ENCODE measurements at regions not wholly inside any gene's neighbourhood (a gene's known extent, or its start where the extent isn't known, plus 50 kb on each side); places are given as distances from the start of the nearest gene placed in this dataset.
A peak's percentile ranks its signal among the peaks of the same experiment; 100 is the strongest.
"Not testable (repeated sequence)": the region's sequence is repeated elsewhere in the genome, so short reads cannot be mapped to it uniquely, and the experiment has no call there.

GRCh38 chr2:71923887-71924533, 223.7 kb downstream of the CYP26B1 start:
- Histone ChIP-seq H3K36me3 (ENCODE audit: insufficient read depth, low read length) (no peaks in the 10 kb centered on the region), H3K9ac (ENCODE audit: insufficient read length) (no peak overlapping the region), H3K27ac (0 out of 2 replicates have a peak overlapping the region, but pooled peaks have one; percentile 1), H3K4me3 (no peak overlapping the region), H3K9me3 (ENCODE audit: low read depth, low read length) (no peaks in the 10 kb centered on the region; the same call in 1 of the 2 replicates)
- TF ChIP-seq POLR2AphosphoS5 (IDR thresholded peaks at IDR 0.05; ENCODE audit: borderline replicate concordance, low read depth, low read length) (no peak), FOXP2 (optimal IDR thresholded peaks at IDR 0.05; ENCODE audit: control extremely low read depth, extremely low read length, insufficient read depth) (no peak), EZH2 (IDR thresholded peaks at IDR 0.05) (no peak)
- DNase-seq (ENCODE audit: low read depth, low spot score), result no peak

GRCh38 chr2:71923143-71923525, 224.5 kb downstream of the CYP26B1 start:
- Histone ChIP-seq H3K9ac (ENCODE audit: insufficient read length) (no peak overlapping the region), H3K9me3 (ENCODE audit: low read depth, low read length) (peaks cover 8% of the 10 kb centered on the region; the same call in 1 of the 2 replicates), H3K4me3 (no peak overlapping the region), H3K27ac (no peak overlapping the region), H3K36me3 (ENCODE audit: insufficient read depth, low read length) (no peaks in the 10 kb centered on the region)
- DNase-seq (ENCODE audit: low read depth, low spot score), result no peak
- TF ChIP-seq FOXP2 (optimal IDR thresholded peaks at IDR 0.05; ENCODE audit: control extremely low read depth, extremely low read length, insufficient read depth) (no peak), POLR2AphosphoS5 (IDR thresholded peaks at IDR 0.05; ENCODE audit: borderline replicate concordance, low read depth, low read length) (no peak), EZH2 (IDR thresholded peaks at IDR 0.05) (no peak)

GRCh38 chr2:71922499-71923142, 225.0 kb downstream of the CYP26B1 start:
- TF ChIP-seq POLR2AphosphoS5 (IDR thresholded peaks at IDR 0.05; ENCODE audit: borderline replicate concordance, low read depth, low read length) (no peak), FOXP2 (optimal IDR thresholded peaks at IDR 0.05; ENCODE audit: control extremely low read depth, extremely low read length, insufficient read depth) (no peak), EZH2 (IDR thresholded peaks at IDR 0.05) (no peak)

GRCh38 chr2:71922091-71922490, 225.6 kb downstream of the CYP26B1 start:
- no peak overlapping the region for H3K27ac ChIP-seq
- no peak overlapping the region for H3K9ac ChIP-seq (ENCODE audit: insufficient read length)
- peaks cover 10% of the 10 kb centered on the region; the same call in 1 of the 2 replicates for H3K9me3 ChIP-seq (ENCODE audit: low read depth, low read length)
- TF ChIP-seq FOXP2 (optimal IDR thresholded peaks at IDR 0.05; ENCODE audit: control extremely low read depth, extremely low read length, insufficient read depth), result no peak
- no peak for DNase-seq (ENCODE audit: low read depth, low spot score)
- no peak overlapping the region for H3K4me3 ChIP-seq
- no peaks in the 10 kb centered on the region for H3K36me3 ChIP-seq (ENCODE audit: insufficient read depth, low read length)

More at GRCh38 chr2:71922499-71923142, 225.0 kb downstream of the CYP26B1 start:
- peaks cover 10% of the 10 kb centered on the region; the same call in 1 of the 2 replicates for H3K9me3 ChIP-seq (ENCODE audit: low read depth, low read length)
- DNase-seq (ENCODE audit: low read depth, low spot score), result no peak
- no peaks in the 10 kb centered on the region for H3K36me3 ChIP-seq (ENCODE audit: insufficient read depth, low read length)
- no peak overlapping the region for H3K4me3 ChIP-seq
- H3K9ac ChIP-seq (ENCODE audit: insufficient read length), result no peak overlapping the region
- no peak overlapping the region for H3K27ac ChIP-seq

- not testable (repeated sequence) for H3K4me3 ChIP-seq; H3K9ac ChIP-seq (ENCODE audit: insufficient read length); H3K36me3 ChIP-seq (ENCODE audit: insufficient read depth, low read length); H3K27ac ChIP-seq; DNase-seq (ENCODE audit: low read depth, low spot score)
- peaks cover 10% of the 10 kb centered on the region; the same call in 1 of the 2 replicates for H3K9me3 ChIP-seq (ENCODE audit: low read depth, low read length)
These were observed 226.8 kb downstream of the CYP26B1 start for GRCh38 chr2:71920819-71921218.

- Histone ChIP-seq H3K27ac (no peak overlapping the region), H3K36me3 (ENCODE audit: insufficient read depth, low read length) (no peaks in the 10 kb centered on the region)
These were observed 228.0 kb downstream of the CYP26B1 start for GRCh38 chr2:71919708-71920107.

GRCh38 chr2:71910277-71910676, 237.4 kb downstream of the CYP26B1 start:
- no peak overlapping the region for H3K4me3 ChIP-seq
- H3K27ac ChIP-seq, result no peak overlapping the region
- no peak for DNase-seq (ENCODE audit: low read depth, low spot score)
- peaks cover 20% of the 10 kb centered on the region; the same call in 1 of the 2 replicates for H3K9me3 ChIP-seq (ENCODE audit: low read depth, low read length)
- no peak for TF ChIP-seq POLR2AphosphoS5 (IDR thresholded peaks at IDR 0.05; ENCODE audit: borderline replicate concordance, low read depth, low read length)
- no peak for TF ChIP-seq FOXP2 (optimal IDR thresholded peaks at IDR 0.05; ENCODE audit: control extremely low read depth, extremely low read length, insufficient read depth)
- TF ChIP-seq EZH2 (IDR thresholded peaks at IDR 0.05), result no peak
- H3K9ac ChIP-seq (ENCODE audit: insufficient read length), result no peak overlapping the region
- H3K36me3 ChIP-seq (ENCODE audit: insufficient read depth, low read length), result no peaks in the 10 kb centered on the region

More at GRCh38 chr2:71919708-71920107, 228.0 kb downstream of the CYP26B1 start:
- H3K9ac ChIP-seq (ENCODE audit: insufficient read length), result no peak overlapping the region
- no peak for DNase-seq (ENCODE audit: low read depth, low spot score)
- H3K9me3 ChIP-seq (ENCODE audit: low read depth, low read length), result peaks cover 10% of the 10 kb centered on the region; the same call in 1 of the 2 replicates
- H3K4me3 ChIP-seq, result no peak overlapping the region
- no peak for TF ChIP-seq EZH2 (IDR thresholded peaks at IDR 0.05)
- no peak for TF ChIP-seq FOXP2 (optimal IDR thresholded peaks at IDR 0.05; ENCODE audit: control extremely low read depth, extremely low read length, insufficient read depth)
- TF ChIP-seq POLR2AphosphoS5 (IDR thresholded peaks at IDR 0.05; ENCODE audit: borderline replicate concordance, low read depth, low read length), result no peak

- no peak for TF ChIP-seq FOXP2 (optimal IDR thresholded peaks at IDR 0.05; ENCODE audit: control extremely low read depth, extremely low read length, insufficient read depth)
- TF ChIP-seq POLR2AphosphoS5 (IDR thresholded peaks at IDR 0.05; ENCODE audit: borderline replicate concordance, low read depth, low read length), result no peak
- no peak for TF ChIP-seq EZH2 (IDR thresholded peaks at IDR 0.05)
- no peak for DNase-seq (ENCODE audit: low read depth, low spot score)
- no peak overlapping the region for H3K9ac ChIP-seq (ENCODE audit: insufficient read length)
- H3K9me3 ChIP-seq (ENCODE audit: low read depth, low read length), result peaks cover 20% of the 10 kb centered on the region; the same call in 1 of the 2 replicates
- H3K27ac ChIP-seq, result no peak overlapping the region
- H3K36me3 ChIP-seq (ENCODE audit: insufficient read depth, low read length), result no peaks in the 10 kb centered on the region
- no peak overlapping the region for H3K4me3 ChIP-seq
These were observed 238.9 kb downstream of the CYP26B1 start for GRCh38 chr2:71908798-71909197.
